ENCODE measurements at regions not wholly inside any gene's neighbourhood (a gene's known extent, or its start where the extent isn't known, plus 50 kb on each side); places are given as distances from the start of the nearest gene placed in this dataset.

GRCh38 chr12:19646599-19646998, 207.3 kb downstream of the AEBP2 start:
- Histone ChIP-seq H3K27ac (ENCODE audit: low read depth in 1 of 2, low read length in 2 of 2) (no peak overlapping the region), H3K36me3 (ENCODE audit: control insufficient read depth in 4 of 4, insufficient read depth in 3 of 4, low read depth in 1 of 4, low read length in 3 of 4) (no peaks in the 10 kb centered on the region), H3K27me3 (ENCODE audit: control insufficient read depth in 4 of 4, insufficient read depth in 4 of 4, low read length in 3 of 4) (no peaks in the 10 kb centered on the region), H3K4me3 (ENCODE audit: low read depth in 1 of 3, low read length in 3 of 3) (no peak overlapping the region), H3K9ac (ENCODE audit: low read depth in 1 of 2, low read length in 2 of 2) (no peak overlapping the region), H3K4me1 (ENCODE audit: control insufficient read depth in 4 of 4, insufficient read depth in 4 of 4, low read length in 3 of 4) (no peaks in the 10 kb centered on the region), H3K9me3 (ENCODE audit: control insufficient read depth in 4 of 4, low read length in 3 of 4) (no peaks in the 10 kb centered on the region)
- DNase-seq (ENCODE audit: low spot score), result no peak
- 26% methylated on average over 1 of the region's 1 CpG for WGBS
- TF ChIP-seq JUND (IDR thresholded peaks at IDR 0.05), result no peak
- TF ChIP-seq RAD21 (IDR thresholded peaks at IDR 0.05), result no peak
- TF ChIP-seq GABPA (IDR thresholded peaks at IDR 0.05 in 1 of 2, conservative IDR thresholded peaks at IDR 0.05 in 1 of 2), result no peak
- no peak for TF ChIP-seq NR2F2 (IDR thresholded peaks at IDR 0.05)
- TF ChIP-seq, protein P1, sequence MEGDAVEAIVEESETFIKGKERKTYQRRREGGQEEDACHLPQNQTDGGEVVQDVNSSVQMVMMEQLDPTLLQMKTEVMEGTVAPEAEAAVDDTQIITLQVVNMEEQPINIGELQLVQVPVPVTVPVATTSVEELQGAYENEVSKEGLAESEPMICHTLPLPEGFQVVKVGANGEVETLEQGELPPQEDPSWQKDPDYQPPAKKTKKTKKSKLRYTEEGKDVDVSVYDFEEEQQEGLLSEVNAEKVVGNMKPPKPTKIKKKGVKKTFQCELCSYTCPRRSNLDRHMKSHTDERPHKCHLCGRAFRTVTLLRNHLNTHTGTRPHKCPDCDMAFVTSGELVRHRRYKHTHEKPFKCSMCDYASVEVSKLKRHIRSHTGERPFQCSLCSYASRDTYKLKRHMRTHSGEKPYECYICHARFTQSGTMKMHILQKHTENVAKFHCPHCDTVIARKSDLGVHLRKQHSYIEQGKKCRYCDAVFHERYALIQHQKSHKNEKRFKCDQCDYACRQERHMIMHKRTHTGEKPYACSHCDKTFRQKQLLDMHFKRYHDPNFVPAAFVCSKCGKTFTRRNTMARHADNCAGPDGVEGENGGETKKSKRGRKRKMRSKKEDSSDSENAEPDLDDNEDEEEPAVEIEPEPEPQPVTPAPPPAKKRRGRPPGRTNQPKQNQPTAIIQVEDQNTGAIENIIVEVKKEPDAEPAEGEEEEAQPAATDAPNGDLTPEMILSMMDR (IDR thresholded peaks at IDR 0.05; ENCODE audit: low read depth, low read length, missing input control), result no peak
- no peak for TF ChIP-seq RXRA (IDR thresholded peaks at IDR 0.05)
- no peak for TF ChIP-seq HNF4A (conservative IDR thresholded peaks at IDR 0.05)
- TF ChIP-seq YY1 (IDR thresholded peaks at IDR 0.05), result no peak
- TF ChIP-seq HNF4G (IDR thresholded peaks at IDR 0.05), result no peak
- TF ChIP-seq ZBTB33 (IDR thresholded peaks at IDR 0.05), result no peak
- TF ChIP-seq SP1 (IDR thresholded peaks at IDR 0.05), result no peak
- TF ChIP-seq, protein P2, sequence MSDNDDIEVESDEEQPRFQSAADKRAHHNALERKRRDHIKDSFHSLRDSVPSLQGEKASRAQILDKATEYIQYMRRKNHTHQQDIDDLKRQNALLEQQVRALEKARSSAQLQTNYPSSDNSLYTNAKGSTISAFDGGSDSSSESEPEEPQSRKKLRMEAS (IDR thresholded peaks at IDR 0.05), result no peak
- TF ChIP-seq FOXA2 (IDR thresholded peaks at IDR 0.05), result no peak
- TF ChIP-seq, protein P3, sequence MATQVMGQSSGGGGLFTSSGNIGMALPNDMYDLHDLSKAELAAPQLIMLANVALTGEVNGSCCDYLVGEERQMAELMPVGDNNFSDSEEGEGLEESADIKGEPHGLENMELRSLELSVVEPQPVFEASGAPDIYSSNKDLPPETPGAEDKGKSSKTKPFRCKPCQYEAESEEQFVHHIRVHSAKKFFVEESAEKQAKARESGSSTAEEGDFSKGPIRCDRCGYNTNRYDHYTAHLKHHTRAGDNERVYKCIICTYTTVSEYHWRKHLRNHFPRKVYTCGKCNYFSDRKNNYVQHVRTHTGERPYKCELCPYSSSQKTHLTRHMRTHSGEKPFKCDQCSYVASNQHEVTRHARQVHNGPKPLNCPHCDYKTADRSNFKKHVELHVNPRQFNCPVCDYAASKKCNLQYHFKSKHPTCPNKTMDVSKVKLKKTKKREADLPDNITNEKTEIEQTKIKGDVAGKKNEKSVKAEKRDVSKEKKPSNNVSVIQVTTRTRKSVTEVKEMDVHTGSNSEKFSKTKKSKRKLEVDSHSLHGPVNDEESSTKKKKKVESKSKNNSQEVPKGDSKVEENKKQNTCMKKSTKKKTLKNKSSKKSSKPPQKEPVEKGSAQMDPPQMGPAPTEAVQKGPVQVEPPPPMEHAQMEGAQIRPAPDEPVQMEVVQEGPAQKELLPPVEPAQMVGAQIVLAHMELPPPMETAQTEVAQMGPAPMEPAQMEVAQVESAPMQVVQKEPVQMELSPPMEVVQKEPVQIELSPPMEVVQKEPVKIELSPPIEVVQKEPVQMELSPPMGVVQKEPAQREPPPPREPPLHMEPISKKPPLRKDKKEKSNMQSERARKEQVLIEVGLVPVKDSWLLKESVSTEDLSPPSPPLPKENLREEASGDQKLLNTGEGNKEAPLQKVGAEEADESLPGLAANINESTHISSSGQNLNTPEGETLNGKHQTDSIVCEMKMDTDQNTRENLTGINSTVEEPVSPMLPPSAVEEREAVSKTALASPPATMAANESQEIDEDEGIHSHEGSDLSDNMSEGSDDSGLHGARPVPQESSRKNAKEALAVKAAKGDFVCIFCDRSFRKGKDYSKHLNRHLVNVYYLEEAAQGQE (IDR thresholded peaks at IDR 0.05), result no peak
- no peak for TF ChIP-seq TAF1 (conservative IDR thresholded peaks at IDR 0.05)
- no peak for TF ChIP-seq ATF3 (IDR thresholded peaks at IDR 0.05)
- no peak for TF ChIP-seq EGR1 (IDR thresholded peaks at IDR 0.05; ENCODE audit: low read depth in 2 of 2)
- no peak for TF ChIP-seq FOXA1 (IDR thresholded peaks at IDR 0.05)
